ENCODE measurements at regions not wholly inside any gene's neighbourhood (a gene's known extent, or its start where the extent isn't known, plus 50 kb on each side); places are given as distances from the start of the nearest gene placed in this dataset.

DNA sequence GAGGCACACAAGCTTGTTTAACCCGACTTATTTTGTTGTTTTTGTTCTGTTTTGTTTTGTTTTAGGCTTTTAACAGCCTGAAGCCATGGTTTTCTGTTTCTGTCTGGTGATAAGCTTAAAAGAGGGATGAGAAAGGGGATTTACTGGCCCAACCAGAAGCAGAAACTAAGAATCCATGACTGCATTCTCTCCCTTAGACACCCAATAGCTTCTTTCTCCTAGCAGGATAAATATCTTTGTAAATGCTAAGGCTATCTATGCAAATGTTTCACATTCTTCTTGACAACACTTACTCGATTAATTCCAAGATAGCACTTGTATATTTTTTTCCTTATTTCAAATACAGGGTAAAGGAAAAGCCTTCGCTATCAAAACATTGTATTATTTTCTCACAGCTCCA is 53.7 kb upstream of the SMAD1 start:
- in situ Hi-C loops (cut with MboI; ENCODE audit: low sequenced_read_pairs), result no loop called here

DNA sequence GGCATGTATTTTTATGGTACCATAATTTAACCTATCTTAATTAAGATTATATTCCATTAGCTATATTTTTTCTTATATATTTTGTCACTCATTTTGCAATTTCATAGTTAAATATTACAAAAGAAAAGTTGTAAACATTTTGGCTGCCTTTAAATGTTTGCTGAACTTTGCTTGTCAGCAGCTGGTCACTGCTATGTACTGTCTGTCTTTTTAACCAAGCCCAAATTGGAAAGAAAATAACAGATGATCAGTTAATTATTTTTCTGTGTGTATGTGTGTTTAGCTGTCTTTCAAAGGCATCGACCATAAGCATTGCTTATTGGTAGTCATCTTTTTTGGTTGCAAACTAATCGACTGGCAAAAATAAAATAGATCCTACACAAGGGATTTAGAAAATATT is 54.4 kb upstream of the SMAD1 start:
- in situ Hi-C loops (cut with MboI; ENCODE audit: low sequenced_read_pairs), result no loop called here

DNA sequence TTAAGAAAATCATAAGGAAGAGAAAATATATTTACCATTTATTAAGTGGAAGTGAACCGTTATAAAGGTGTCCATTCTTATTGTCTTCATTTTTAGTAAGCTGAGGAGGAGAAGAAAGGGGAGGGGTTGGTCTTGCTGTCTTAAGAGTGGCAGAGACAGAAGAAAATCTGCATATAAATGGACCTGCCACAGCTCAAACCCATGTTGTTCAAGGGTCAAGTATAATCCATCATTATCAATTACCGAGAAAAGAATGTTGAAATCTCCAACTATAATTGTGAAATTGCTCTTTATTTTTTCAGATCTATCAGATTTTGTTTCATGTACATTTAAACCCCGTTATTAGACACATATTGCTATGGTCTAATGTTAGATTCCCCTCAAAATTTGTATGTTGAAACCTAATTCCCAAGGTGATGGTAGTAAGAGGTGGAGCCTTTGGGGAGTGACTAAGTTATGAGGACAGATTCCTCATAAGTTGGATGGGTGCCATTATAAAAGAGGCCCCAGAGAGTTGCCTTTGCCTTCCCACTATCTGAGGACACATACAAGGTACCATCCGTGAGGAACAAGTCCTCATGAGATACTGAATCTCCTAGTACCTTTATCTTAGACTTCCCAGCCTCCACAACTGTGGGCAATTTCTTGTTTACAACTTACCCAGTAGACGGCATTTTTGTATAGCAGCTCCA is 58.5 kb upstream of the SMAD1 start:
- in situ Hi-C loops (cut with MboI; ENCODE audit: low sequenced_read_pairs), result no loop called here

DNA sequence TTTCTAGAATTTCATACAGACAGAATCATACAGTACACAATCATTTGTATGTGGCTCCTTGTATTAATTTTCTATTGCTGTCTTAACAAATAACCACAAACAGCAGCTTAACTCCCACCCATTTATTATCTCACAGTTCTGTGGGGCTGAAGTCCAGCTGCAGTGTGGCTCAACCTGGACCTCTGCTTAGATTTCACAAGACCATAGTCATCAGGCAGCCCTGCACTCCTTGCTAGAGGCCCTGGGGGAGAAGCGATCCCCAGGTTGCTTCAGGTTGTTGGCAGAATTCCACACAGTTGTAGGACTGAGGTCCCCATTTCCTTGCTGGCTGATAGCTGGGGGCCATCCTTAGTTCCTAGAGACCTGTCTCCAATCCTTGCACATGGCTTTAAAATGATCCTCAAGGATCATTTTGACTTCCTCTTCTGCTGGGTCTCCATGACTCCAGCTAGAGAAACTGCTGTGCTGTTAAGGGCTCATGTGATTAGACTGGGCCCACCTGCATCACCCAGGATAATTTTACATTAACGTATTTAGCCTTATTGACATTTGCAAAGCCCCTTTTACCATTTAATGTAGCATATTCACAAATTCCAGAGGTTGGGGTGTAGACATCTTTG is 60.9 kb upstream of the SMAD1 start:
- in situ Hi-C loops (cut with MboI; ENCODE audit: low sequenced_read_pairs), result no loop called here

DNA sequence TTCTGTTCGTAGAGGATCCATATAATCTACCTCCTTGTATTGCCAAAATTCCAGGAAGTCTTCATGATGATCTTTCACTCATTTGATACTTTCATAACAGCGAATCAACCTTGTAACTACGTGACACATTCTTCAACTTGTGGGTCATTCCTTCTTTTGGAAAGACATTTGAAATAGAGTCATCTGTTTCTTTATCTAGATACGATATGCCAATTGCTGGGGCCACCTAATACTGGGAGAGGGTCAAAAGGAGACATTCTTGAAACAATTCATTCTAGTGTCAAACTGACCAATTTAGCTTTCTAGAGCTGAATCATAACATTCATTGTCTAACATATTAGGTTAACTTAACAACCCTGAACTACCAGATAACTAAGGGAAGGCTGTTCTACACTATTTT is 62.9 kb upstream of the SMAD1 start:
- in situ Hi-C loops (cut with MboI; ENCODE audit: low sequenced_read_pairs), result no loop called here

DNA sequence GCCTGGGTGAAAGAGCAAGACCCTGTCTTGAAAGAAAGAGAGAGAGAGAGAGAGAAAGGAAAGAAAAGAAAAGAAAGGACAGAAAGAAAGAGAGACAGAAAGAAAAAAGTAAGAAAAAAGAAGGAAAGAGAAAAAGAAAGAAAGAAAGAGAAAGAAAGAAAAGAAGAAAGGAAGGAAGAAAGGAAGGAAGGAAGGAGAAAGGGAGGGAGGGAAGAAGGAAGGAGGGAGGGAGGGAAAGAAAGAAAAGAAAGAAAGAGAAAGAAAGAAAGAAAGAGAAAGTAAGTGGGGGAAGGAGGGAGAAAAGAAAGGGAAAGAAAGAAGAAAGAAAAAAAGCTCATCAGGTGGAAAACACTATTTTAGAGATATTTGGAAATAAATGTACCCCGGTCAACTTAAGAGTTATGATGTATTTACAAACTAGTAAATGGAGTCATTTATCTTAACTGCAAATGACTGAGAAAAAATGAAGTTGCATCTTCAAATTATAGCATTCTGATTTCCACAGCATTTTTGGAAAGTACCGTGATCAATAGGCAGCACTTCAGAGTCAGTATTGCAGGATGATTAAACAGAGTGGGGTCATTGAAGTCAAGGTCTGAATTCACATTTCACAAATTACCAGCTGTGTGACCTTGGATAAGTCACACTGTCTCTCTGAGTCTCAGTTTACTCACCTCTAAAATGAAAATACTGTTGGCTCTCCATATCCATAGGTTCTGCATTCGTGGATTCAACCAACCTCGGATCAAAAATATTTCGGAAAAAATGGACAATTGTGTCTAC is 64.1 kb upstream of the SMAD1 start:
- in situ Hi-C loops (cut with MboI; ENCODE audit: low sequenced_read_pairs), result no loop called here

DNA sequence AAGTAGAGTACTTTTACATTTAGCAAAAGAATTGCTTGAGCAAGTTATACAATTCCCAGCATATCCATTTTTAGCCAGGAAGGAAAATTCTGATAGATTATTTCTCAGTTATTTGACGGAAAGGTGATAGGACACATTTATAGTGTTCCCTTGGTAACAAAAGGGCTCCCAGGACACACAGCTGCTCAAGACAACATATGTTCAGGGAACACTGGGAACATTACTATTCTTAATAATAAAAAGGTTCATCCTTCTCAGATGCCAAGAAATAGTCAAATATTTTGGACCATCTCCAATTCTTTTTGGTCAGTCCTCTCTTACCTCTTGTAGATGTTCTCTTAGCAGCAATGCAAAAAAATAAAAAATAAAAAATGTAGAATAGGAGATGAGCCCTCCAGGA is 66.8 kb upstream of the SMAD1 start:
- in situ Hi-C loops (cut with MboI; ENCODE audit: low sequenced_read_pairs), result no loop called here

DNA sequence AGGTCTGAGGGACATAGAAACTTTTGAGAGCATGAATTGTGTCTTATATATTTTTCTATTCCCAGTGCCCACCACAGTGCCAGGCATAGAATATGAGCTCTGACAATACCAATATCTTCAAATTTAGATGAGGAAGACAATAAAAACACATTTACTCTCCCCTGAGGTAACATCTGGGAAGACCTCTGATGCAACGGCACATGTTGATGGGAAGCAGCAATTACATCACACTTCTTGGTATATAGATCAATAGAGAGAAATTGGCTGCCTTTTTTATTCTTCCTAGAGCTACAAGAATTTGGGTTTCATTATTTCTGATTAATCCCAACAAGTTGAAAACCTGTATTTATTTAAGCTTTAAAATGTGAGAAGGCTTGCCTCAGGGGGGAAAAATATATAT is 67.4 kb upstream of the SMAD1 start:
- in situ Hi-C loops (cut with MboI; ENCODE audit: low sequenced_read_pairs), result no loop called here

DNA sequence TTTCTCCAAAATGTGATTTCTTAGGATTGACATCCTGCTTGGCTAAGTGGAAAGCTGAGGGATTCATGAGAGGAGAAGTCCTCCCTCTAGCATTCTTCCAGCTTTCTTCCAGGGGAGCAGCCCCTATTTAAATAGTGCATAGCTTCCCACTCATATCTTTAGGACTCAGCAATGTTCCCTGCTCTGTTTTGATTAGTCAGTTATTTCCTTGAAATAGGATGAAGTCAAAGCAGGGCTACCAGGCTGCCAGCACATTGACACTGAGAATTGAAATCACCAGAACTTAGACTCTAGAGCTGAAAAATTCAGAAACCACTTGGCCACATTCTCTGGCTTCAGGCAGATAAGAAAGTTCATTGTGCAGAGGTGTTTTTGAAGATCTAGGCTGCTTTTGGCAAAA is 74.7 kb upstream of the SMAD1 start:
- in situ Hi-C loops (cut with MboI; ENCODE audit: low sequenced_read_pairs), result no loop called here

DNA sequence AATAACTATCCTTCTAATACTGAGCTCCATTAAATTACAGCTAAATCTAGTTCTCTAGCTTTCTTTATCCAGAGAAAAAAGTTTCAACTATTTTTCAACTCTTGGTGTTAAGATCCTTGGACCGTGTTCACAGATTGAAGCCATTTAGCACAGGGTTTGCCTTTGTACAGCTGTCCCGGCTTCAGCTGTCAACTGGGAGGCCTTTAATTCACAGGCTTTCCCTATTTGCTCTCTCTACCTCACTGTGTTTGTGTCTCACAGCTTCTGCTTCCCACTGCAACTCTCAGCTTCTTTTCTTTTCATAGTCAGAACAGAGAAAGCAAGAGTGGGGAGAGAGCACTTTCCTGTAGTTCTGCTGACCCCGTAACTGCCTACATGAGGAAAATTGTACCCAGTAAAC is 76.9 kb upstream of the SMAD1 start:
- in situ Hi-C loops (cut with MboI; ENCODE audit: low sequenced_read_pairs), result no loop called here

DNA sequence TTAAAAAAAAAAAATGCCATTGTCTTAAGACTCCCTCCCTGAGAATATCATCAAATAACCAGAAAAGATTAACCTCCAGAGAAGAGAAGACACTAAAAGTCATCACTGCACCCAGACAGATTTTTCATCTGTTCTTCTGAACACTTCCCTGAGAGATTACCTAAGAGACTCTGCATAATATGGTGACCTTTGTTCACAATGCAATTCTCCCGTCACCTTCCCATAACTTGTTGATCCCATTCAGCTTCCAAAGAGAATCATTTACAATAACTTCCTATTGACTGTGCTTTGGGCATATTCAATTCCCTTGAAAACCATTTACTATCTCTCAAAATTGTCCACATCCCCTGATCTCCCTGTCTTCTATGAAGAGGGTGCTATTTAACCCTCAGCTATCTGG is 85.1 kb upstream of the SMAD1 start:
- in situ Hi-C loops (cut with MboI; ENCODE audit: low sequenced_read_pairs), result no loop called here

DNA sequence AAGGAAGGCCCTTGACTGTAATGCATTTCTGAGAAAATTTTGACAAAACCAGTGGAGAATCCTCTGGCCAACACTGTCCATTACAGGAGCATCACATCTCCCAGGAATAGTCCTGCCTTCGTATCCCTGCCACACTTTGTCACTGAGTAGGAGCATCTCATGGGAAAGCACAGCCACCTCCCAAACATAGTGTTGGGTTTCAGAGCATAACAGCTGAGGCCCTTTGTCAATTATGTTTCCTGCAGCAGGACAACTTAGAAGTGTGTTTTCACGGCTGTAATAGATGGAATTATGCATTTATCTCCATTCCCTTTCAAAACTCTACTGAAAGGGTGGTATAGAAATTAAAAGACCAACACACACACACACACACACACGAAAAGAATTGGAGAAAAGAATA is 91.1 kb upstream of the SMAD1 start:
- in situ Hi-C loops (cut with MboI; ENCODE audit: low sequenced_read_pairs), result no loop called here

DNA sequence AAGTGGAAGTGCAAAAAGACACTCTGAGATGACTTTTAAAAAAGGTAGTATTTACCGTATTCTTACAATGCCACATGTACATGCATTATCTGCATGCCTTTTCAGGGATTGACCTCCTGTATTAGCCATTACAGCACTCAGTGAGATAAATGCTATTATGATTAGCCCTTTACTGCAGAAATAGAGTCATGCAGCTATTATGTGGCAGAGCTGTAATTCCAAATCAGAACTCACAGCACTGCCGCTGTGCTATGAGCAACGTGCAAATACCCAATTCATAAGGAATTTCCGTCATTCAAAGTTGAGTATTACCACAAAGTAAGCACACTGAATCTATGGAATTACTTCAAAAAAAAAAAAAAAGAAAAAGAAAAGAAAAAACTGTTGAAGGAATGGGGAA is 92.1 kb upstream of the SMAD1 start:
- in situ Hi-C loops (cut with MboI; ENCODE audit: low sequenced_read_pairs), result no loop called here

DNA sequence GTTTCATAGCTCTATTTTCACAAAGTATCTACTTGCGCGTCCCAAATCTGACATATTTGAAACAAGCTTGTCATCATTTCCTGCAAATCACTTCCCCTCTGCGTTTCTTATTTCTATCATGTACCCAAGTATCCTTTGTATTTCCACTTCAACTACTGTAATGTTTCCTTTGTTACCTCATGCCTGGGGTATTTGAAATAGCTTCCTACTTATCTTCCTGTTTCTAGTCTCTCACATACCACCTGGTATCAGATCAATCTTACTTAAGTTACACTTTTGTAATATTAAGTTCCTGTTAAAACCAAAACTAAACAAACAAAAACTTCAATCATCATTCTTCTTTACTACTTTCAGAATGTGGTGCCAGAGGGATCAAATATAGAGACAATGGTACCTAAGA is 93.6 kb upstream of the SMAD1 start:
- in situ Hi-C loops (cut with MboI; ENCODE audit: low sequenced_read_pairs), result no loop called here

DNA sequence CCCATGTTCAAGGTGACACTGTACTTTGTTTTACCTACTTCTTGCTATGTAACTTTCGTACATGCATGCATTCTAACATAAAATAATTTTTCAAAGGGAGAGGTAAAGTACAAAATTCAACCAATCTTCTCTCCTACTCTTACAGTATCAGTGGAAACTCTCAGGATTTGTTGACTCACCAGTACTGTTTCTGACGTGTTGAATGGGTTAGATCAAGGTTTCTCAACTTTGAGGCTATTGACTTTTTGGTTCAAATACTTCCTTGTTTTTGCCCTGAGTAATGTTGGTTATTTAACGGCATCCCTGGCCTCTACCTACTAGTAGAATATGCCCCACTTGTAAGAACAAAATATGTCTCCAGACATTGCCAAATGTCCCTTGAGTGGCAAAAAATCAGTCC is 94.6 kb upstream of the SMAD1 start:
- in situ Hi-C loops (cut with MboI; ENCODE audit: low sequenced_read_pairs), result no loop called here

DNA sequence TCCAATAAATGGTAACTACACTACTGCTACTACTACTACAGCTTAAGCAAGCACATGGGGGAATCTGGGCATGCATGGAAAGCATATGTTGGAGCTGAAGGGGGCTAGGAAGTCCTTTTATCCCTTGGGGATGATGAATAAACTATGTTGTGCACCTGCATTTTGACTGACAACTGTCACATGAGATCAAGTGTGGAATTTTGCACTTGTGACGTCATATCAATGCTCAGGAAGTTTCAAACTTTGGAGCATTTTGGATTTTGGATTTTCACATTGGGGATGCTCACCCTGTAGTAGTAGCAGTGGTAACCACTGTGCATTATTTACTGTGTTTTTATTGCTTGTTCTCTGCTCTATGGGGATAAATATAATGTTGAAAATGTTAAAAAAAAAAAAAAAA is 100.5 kb upstream of the SMAD1 start:
- in situ Hi-C loops (cut with MboI; ENCODE audit: low sequenced_read_pairs), result no loop called here

DNA sequence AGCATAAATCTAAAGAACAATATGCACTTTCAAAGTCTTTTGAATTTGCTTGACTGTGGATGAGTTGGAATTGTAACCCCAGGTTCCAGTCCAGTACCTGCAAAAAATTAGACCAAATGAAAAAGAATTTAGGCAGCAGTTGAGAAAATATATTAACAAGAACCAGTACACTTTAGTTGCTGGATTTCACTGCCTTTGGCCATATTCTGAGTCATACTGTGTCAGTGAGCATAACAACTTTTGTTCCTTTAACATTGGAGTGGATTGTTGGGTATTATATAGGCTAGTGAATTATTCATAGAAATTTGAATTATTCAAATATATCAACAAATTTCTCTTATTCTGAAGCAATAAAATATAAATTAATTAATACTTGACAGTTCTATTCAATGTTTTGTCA is 101.5 kb upstream of the SMAD1 start:
- in situ Hi-C loops (cut with MboI; ENCODE audit: low sequenced_read_pairs), result no loop called here

DNA sequence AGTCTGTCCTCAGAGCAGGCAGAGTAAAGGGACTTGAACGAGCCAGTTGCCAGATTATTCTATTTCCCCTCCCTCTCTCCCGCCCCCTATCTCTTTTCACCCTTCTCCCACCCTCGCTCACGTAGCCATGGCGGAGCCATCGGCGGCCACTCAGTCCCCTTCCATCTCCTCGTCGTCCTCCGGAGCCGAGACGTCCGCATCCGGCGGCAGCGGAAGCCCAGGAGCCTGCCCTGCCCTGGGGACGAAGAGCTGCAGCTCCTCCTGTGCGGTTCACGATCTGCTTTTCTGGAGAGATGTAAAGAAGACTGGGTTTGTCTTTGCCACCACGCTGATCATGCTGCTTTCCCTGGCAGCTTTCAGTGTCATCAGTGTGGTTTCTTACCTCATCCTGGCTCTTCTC is 106.2 kb upstream of the SMAD1 start:
- in situ Hi-C loops (cut with MboI; ENCODE audit: low sequenced_read_pairs), result no loop called here

DNA sequence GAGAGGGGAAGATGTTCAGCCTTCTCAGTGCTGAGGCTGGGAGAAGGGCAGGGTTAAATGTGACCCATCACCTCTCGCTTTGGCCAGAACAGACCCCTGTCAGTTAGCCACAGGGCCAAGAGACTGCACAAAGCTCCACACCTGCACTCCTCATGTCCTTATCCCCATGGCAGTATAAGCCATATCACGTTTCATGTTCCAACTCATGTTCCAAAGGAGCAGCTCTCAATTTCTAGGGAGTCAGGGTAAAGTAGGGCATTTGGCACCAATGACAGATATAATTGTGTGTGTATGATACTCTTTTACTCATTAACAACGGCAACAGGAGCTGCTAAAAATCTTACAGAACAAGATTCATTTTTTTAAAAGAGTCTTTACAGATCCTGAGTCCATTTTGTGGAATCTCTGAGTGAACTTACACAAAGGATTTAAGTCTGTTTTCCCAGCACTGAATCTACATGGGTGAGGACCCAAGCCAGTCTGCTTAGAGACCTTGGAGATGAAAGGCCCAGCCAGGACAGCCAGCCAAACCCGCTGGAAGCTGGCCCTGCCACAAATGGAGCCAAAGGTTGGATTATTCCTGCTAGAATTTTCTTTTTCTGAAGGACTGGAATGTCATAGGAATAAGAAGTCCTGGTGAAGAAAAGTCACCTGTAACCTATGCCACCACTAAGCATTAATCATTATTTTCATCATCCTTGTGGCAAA is 129.1 kb upstream of the SMAD1 start:
- in situ Hi-C loops (cut with MboI; ENCODE audit: low sequenced_read_pairs), result no loop called here

DNA sequence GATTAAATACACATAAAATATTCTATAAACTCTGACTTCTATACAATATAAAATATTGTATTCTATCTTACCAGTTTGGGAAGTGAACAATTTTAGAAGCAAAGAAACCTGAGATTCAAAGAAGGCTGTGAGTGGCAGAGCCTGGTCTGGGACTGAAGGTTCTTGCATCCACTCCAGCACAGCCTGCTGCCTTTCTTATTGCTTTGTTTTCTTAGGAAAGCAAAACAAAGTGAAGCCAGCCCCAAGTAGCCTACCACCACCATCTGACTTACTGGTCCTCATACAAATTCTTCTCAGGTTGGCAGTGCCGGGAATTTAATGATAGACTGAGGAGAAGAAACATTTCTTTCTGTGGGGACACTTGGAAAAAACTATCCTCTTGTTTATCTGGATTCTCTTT is 129.7 kb upstream of the SMAD1 start:
- in situ Hi-C loops (cut with MboI; ENCODE audit: low sequenced_read_pairs), result no loop called here

DNA sequence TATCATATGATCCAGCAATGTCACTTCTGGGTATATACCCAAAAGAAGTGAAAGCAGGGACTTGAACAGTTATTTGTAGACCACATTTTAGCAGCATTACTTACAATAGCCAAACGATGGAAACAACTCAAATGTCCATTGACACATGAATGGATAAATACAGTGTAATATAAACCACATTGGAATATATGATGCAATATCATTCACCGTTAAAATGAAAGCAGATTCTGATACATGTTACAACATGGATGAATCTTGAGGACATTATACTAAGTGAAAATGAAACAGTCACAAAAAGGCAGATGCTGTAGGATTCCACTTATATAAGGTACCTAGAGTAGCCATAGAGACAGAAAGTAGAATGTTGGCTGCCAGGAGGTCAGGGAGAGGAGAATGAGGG is 130.5 kb upstream of the SMAD1 start:
- in situ Hi-C loops (cut with MboI; ENCODE audit: low sequenced_read_pairs), result no loop called here

DNA sequence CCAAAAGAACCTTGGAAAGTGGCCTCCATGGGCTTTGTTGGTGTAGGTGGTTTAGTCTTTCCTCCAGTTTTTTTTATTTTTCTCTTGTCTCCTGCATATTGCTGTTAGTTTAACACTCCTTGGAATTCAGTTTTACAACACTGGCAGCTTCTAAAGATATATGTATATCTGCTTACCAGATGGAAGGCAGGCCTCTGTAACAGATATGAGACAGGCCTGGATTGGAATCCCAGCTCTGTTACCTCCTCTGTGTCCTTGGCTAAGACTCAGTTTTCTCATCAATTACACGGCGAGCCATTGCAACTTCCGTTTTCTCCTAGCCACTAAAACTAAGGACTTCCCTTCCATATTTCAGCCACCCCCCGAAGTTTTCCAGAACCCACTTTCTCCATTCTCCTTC is 133.4 kb upstream of the SMAD1 start:
- in situ Hi-C loops (cut with MboI; ENCODE audit: low sequenced_read_pairs), result no loop called here
